NCI-H774 (cell line): ENCODE measurements at regions not wholly inside any gene's neighbourhood (a gene's known extent, or its start where the extent isn't known, plus 50 kb on each side); places are given as distances from the start of the nearest gene placed in this dataset.
"Not testable (repeated sequence)": the region's sequence is repeated elsewhere in the genome, so short reads cannot be mapped to it uniquely, and the experiment has no call there.

Experiments used
- DNase-seq: peaks from one replicate; lab custom pipeline; 2025; lab: John Stamatoyannopoulos, UW

DNA sequence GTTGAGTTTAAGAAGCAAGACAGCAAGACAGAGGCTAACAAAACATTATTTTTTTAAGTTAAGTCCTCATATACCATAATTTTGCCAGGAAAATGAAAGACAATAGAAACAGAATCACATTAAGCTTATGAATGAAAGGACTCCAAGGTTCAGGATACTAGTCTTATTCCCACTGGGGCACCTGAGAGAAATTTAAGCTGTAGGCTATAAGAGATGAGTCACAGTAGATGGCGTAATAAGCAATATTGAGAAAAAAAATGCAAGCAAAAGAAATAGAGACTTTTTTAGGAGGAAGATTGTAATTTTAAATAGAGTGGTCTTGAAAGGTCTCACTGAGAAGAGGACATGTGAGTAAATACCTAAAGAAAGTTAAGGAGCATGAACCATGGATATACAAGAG lies 57.1 kb upstream of the KIF2B start:
- DNase-seq = no peak

DNA sequence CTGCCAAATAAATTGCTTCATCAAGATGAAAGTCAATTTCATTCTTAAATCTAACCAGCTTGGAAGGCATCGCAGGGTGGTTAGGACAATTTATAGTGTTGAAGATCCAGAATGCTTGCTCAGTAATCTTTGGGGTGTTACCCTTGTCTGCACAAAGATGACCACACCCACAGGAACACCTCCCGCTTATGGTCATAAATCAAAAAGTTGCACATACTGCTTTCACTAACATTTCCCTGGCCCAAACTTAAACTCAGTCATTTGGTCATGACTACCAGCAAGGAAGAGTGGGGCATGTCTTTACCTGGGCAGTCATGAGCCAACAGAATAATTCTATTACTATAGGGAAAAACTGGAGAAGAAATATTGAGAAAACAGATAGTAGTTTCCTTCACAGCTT lies 57.6 kb upstream of the KIF2B start:
- no peak for DNase-seq

DNA sequence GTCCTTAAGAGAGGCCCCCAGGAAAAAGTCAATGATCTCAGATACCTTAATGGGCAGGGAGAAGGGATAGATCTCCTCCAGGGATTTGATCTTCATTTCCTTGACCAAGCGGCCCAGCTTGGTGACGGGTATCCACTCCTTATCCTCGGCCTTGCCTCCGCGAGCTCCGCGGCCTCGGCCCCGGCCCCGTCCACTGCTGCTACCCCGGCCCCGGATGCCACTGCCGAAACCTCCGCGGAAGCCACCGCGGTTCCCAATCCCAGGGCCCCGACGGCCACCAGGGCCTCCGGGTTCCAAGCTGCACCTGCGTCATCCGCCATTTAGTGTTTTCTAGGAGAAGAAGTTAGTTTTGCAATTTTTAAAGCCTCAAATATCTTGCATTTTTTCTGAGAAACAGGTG lies 65.2 kb upstream of the KIF2B start:
- no peak for DNase-seq

DNA sequence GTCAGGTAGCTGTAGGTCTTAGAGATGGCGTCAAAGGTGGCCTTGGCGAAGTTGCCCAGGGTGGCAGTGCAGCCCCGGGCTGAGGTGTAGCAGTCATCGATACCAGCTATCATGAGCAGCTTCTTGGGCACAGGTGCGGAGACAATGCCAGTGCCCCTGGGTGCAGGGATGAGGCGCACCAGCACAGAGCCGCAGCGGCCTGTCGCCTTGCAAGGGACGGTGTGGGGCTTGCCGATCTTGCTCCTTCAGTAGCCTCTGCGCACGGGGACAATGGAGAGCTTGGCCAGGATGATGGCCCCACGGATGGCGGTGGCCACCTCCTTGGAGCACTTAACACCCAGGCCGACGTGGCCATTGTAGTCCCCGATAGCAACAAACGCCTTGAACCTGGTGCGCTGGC lies 65.6 kb upstream of the KIF2B start:
- DNase-seq = not testable (repeated sequence)

DNA sequence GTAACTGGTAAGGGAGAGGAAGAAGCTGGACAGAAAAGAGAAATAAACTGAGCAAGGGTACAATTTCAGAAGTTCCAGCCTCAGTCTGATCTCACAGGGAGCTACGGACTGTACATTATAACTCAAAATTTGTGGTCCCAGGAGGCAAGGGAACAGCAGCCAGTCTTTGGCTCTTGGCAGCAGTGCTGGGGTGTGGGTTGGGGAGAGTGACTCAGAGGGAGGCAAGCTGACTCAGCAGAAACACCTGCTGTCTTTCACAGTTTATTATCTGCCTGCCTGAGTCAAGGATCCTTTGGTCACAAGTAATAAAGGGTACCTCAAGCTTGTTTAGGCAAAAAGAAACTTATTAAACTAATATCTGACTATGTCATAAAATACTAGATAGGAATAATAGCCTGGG lies 73.5 kb upstream of the KIF2B start:
- no peak for DNase-seq

DNA sequence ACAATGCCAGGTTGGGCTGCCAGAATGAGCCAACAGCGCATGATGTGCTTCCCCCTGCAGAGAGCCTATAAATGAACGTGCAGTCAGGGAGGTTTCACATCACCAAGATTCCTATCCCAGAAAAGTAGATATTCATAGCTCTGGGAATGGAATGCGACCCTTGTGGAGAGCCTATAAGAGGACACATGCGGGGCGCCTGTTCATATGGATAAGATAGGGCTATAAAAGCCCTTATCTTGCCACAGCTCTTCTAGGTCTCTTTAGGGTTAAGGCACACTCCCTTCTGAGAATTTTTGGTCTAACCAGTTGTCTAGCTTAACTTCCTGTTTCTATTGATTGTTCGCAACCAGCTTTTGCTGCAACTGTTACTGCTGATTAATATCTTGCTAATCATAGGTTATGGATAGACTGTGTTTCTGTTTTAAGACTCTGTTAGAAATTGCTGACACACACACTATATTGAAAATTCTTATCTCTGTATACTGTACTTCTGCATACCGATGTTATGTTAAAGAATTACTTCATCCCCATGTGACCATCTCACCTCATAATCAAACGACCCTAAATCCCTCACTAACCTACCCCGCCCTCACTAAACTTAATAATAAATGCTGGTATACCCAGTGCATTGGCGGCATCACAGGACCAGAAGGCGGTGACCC lies 74.4 kb upstream of the KIF2B start:
- DNase-seq = not testable (repeated sequence)

DNA sequence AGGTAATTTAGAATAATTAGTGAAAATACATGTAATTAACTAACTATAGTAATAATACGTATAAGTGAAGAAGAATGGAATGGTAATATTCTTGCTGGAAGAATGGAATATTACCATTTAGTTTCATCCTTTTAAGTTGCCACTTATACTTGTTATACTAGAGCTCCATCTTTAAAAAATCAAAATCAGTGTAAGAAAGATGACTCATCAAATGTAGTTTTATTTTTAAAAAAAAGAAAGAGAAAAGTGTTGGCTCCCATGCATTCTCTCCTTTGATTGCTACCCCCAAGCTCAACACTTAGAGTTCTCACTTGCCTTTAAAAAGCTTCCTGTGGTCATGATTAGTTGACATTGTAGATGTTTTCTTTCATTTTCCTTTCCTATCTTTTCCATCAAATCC lies 82.4 kb upstream of the KIF2B start:
- DNase-seq = no peak

DNA sequence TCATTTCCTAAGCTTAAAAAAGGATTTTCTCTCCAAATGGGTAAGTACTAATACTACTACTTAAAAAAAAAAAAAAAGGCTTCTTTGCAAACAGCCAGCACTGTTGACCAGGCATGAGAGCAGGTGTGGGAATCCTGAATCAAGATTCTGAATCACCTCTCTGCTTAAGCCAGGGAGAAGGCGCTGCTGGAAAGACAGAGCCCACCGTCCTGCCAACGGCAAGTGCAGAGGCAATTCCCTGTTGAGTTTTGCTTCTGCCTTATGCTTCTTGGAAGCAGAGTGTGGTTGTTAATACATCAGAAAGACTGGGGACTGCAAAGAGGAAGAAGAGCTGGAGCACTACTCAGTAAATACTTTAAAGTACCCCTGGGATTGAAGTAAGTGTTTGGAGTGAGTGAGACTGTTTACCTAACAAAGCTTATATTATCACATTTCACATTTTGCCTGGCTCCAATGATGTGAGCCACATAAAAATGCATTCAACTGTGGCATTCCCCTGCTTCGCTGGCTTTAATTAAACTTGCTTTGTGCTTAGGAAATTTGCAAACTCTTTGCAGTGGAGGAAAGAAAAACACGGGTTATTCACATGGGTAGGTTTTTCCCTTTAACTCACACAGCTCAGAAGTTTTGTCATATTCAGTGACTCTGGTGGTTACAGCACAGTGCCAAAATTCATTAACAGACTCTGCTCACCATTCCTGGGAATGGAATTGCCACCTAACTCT lies 86.0 kb upstream of the KIF2B start:
- no peak for DNase-seq

DNA sequence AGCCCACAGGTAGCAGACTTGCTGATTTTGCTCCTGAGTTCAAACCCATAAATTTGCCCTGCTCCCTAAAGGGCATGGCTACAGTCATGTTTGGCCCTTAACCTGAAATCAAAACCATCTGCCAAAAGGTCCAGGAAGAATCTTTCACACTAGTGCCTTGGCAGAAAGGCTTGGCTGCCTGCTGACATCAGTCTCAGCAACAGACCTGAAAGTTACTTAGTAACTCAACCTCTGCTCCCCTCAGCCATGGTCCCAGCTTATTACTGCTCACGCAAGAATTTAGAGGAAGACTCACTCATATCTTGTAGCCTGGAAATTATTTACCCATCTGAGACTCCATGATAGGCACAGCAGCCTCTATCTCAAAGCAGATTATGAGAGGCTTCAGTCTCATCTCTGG lies 98.0 kb upstream of the KIF2B start:
- DNase-seq = no peak

DNA sequence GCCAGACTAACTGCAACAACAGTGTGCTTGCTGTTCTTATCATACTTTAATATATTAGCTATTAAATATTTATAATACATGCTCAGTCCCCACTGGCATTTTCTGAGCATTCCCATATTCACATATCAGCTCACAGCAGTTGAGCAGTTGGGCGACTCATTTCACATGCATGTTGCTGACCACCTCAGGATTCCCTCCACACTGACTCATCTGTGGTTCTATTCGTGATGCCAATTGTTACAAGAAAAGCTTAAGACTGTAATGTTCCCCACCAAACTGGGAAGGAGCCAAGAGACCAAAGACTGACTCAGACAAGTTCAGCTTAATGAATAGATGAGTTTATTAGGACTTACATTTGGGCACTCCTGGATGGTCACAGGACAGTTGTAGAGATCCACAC lies 100.3 kb upstream of the KIF2B start:
- DNase-seq = no peak

DNA sequence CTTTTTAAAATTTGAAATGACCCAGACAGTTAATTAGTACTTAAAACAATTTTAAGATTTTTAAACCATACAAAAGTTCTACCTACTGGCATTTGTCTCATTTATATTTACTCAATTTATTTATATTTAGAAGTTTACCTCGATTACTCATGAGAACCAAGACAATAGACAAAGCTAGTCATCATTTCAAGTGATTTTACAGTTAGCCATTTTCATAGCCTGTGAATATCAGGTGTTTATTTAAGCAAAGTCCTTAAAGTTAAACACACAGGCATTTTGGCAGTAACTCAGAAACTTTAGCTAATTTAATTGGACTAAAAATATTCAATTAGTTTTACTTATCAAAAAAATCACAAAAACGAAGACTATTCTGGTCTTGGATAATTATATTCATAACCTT lies 101.6 kb upstream of the KIF2B start:
- DNase-seq = no peak

DNA sequence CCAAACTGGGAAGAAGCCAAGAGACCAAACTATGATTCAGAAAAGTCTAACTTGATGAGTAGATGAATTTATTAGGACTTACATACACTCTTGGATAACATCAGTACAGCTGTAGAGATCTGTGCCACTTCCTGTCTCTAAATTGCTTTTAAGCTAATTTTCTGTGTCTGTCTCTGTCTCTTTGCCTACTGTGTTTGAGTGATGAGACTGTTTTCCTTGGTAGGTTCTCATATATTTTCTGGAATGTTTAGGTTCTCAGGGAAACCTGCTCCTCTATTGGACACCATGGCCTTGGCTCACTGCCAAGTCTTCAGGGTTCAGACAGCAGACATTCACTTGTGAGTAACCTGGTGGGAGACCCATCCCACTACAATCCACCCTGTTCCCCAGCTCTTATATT lies 103.5 kb upstream of the KIF2B start:
- no peak for DNase-seq

DNA sequence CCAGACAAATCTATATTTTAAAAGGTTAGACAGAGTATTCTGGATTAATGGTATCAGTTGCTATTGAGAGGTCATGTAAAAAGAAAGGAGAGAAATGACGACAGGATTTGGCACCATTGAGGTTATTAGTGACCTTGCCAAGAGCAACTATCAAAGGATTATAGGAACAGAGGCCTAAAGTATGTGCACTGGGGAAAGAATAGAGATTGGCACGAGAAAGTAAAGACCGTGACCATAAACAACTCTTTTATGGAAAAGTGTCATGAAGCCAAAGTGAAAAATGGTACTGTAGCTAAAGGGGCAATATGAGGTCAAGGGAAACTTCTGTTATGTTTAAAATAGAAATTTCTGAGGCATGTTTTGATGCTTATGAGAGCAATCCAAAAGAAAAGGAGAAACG lies 115.2 kb upstream of the KIF2B start:
- DNase-seq = no peak

DNA sequence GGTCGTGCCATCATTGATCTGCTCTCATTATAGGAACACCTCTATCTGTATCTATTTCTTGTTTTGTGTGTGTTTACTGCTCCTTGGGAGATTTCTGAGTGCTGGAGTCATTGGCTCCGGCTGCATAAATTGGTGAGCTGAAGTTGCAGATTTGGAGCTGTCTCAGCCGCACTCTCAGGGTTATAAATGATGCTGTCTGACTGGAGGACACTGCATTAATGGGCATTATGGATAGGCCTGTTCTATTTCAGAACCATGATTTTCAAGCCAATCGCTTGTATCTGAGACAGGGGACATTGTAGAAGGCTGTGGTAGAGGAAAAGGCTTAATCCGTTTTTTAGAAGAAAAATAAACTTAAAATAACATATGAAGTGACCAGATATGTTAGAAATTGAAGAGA lies 126.4 kb upstream of the KIF2B start:
- no peak for DNase-seq

DNA sequence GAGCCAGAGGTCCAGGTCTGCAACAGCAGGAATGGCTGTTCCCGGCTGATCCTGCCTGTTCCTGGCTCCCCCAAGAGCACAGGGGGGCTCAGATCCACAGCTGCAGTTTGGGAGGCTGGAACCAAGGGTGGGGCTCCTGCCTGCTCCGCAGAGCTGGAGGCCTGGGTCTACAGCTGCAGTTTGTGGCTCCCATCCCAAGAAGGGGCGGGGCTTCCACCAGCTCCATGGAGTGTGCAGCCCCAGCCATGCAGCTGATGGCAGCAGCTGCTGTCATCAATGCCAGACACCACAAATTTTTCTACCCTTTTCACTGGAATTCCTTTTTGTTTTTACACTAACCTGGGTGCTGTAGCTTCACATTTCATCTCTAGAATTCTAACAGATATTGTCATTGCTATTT lies 135.4 kb upstream of the KIF2B start:
- no peak for DNase-seq

DNA sequence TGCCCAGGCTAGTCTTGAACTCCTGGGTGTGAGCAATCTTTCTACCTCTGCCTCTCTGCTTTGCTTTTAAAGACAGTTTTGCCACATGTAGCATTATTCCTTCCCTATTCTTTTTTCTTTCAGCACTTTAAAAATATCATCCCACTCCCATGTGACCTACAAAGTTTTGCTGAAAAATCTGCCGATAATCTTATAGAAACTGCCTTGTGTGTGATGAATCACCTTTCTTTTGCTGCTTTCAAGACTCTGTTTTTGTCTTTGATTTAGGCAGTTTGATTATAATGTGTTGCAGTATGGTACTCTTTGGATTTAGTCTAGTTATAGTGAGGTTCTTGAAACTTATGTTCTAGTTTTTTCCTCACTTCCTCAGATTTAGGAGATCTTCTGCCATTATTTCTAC lies 142.0 kb upstream of the KIF2B start:
- no peak for DNase-seq

DNA sequence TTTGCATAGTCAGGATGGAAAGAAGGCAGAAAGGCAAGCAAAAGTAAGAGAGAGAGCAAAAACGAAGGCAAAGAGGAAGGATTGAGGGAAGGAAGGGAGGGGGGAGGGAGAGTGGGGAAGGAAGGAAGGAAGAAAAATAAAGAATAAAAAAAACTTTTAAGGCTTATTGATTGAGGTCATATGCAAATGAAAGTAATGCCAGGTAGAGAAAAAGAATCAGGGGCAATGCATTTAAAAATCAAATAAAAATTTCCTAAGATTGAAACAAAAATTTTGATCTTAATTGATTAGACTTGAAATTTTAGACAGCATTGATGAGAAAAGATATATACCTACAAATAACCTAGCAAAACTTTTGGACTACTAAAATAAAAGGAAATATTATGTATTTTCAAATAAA lies 153.9 kb upstream of the KIF2B start:
- no peak for DNase-seq

DNA sequence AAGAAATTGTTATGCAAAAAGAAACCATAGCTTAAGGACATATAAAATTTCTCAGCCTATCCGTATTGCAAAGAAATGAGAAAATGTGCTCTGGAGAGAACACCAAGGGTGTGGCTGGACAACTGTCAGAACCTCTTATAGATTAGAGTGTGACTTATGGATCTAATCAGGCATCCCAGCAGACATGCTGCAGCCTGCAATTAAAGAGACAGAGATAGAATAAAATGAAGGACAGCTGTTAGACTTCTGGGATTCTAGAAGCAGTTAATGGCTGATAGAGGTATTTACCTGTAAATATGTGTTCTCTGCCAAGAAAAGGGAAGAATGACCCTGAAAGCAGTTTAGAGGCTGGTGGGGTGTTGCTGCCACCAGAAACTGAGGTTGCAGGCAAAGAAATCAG lies 160.1 kb upstream of the KIF2B start:
- DNase-seq = no peak

DNA sequence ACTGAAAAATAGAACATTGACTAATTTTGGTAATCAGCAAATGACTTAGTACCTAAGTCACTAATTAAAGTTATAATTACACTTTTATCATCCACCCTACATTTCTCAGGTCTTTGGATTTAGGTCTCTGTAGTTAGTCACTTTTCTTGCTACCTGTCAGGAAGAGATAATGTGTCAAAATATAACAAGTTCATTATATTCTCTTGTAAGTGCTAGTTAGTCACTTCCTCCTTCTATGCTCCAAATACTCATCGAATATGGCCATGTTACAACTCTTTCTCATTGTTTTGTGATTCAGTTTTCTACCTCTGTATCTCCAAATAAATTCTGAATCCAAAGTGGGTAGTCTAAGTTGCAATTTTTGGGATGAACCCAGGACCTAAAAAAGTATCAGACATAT lies 163.5 kb upstream of the KIF2B start:
- no peak for DNase-seq

DNA sequence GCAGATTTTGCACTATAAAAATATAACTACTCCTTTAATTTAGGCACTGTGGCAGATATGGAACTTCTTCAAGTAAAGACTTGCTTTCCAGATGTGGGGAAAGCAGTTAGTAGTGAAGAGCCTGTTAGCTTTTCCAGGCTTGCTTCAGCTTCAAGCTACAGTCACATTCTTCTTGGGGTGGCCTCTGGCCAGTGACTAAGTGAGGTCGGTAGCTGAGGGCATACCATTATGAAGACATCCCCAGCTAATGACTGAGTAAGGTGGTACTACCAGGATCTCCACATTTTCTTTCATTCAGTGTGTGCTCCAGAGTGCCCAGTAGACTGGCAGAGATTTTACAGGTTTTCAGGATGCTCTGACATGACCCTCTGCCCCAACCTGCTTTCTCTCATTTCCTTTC lies 167.1 kb upstream of the KIF2B start:
- DNase-seq = no peak

DNA sequence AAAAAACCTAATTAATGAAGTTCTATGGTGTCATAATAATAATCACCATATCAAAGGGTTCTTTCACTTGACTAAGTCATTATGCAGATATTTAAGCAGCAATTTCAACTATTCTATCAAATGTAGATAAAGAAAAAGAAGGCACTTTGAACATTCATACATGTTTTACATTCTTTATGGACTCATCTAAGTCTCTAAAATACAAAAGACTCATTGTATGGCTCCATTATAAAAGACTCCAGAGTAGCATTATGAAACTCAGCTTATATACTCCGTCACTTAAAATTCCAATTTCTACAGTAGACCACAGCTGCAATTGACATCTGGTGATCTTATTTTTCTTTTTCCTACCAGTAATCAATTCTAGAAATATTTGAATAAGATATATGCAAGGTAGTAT lies 173.5 kb upstream of the KIF2B start:
- DNase-seq = no peak

DNA sequence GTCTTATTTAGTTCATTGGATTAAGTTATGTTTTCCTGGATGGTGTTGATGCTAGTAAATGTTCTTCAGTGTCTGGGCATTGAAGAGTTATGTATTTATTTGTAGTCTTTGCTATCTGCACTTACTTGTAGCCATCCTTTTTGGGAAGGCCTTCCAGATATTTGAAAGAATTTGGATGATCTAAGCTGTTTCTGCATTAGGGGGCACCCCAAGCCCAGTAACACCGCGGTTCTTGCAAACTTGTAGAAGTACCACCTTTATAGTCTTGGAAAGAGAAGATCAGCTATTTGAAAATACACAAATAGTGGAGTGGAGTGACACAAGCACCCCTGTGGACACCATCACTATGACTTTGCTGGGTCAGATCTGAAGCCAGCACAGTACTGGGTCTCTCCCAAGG lies 175.9 kb upstream of the KIF2B start:
- no peak for DNase-seq

DNA sequence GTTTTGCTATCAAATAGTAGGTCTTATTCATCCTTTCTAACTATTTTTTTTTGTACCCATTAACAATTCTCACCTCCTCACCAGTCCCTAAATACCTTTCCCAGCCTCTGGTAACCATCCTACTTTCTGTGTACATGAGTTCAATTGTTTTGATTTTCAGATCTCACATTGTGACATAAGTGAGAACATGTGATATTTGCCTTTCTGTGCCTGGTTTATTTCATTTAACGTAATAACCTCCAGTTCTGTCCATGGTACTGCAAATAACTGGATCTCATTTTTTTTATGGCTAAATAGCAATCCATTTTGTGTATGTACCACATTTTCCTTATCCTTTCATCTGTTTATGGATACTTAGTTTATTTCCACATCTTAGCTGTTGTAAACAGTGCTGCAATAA lies 181.9 kb upstream of the KIF2B start:
- no peak for DNase-seq

DNA sequence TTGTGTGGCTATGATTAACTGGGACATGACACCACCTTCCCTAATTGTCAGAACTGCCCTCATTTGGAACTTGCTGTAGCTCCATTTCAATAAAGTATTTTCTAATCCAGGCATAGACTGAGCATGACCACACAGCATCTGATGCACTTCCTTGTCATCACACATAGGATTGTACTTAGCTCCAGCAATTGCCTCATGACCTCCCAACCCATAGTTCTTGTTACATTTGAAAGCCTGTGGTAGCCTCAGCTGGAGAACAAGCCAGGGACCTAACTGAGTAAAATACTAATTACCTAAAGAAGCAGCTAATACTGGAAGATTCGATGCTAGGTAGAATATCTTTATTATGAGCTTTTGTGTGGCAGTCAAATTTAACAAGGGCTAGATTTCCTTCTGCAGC lies 187.3 kb upstream of the KIF2B start:
- no peak for DNase-seq
